ENCODE measurements at regions not wholly inside any gene's neighbourhood (a gene's known extent, or its start where the extent isn't known, plus 50 kb on each side); places are given as distances from the start of the nearest gene placed in this dataset.

DNA sequence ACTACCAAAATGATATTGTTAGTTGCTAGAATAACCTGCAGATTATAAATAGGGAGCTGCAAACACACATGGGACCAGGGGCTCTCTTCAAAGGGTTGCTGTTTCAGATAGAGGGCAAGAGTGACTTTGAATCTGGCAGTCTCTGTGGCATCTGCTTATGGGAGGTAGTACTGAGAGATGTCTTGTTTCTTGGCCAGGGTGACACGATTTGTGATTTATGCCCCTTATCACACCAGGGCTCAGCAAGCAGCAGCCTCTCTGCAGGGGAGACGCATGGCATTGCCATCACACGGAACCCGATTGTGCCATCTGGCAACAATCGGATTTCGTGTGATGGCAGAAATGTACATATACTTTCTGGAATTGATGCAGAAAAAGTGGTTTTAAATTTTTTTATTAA, 615.6 kb downstream of the ZNF608 start:
- Histone ChIP-seq H3K27ac (no peak overlapping the region), H3K27me3 (ENCODE audit: insufficient read depth, low read depth) (no peaks in the 10 kb centered on the region), H3K4me1 (ENCODE audit: low read depth, poor library complexity, severe bottlenecking) (no peaks in the 10 kb centered on the region), H3K9ac (no peak overlapping the region), H3K4me3 (IDR thresholded peaks at IDR 0.05; ENCODE audit: insufficient read depth, low read depth, low read length) (no peak overlapping the region), H2AFZ (ENCODE audit: low read depth) (no peak overlapping the region), H4K20me1 (ENCODE audit: insufficient read depth) (no peaks in the 10 kb centered on the region), H3K4me2 (no peak overlapping the region), H3K36me3 (ENCODE audit: insufficient read depth) (no peaks in the 10 kb centered on the region), H3K79me2 (ENCODE audit: insufficient read depth, low read depth) (no peaks in the 10 kb centered on the region)
- TF ChIP-seq, protein P1, sequence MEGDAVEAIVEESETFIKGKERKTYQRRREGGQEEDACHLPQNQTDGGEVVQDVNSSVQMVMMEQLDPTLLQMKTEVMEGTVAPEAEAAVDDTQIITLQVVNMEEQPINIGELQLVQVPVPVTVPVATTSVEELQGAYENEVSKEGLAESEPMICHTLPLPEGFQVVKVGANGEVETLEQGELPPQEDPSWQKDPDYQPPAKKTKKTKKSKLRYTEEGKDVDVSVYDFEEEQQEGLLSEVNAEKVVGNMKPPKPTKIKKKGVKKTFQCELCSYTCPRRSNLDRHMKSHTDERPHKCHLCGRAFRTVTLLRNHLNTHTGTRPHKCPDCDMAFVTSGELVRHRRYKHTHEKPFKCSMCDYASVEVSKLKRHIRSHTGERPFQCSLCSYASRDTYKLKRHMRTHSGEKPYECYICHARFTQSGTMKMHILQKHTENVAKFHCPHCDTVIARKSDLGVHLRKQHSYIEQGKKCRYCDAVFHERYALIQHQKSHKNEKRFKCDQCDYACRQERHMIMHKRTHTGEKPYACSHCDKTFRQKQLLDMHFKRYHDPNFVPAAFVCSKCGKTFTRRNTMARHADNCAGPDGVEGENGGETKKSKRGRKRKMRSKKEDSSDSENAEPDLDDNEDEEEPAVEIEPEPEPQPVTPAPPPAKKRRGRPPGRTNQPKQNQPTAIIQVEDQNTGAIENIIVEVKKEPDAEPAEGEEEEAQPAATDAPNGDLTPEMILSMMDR (conservative IDR thresholded peaks at IDR 0.05; ENCODE audit: low read depth, low read length): no peak

DNA sequence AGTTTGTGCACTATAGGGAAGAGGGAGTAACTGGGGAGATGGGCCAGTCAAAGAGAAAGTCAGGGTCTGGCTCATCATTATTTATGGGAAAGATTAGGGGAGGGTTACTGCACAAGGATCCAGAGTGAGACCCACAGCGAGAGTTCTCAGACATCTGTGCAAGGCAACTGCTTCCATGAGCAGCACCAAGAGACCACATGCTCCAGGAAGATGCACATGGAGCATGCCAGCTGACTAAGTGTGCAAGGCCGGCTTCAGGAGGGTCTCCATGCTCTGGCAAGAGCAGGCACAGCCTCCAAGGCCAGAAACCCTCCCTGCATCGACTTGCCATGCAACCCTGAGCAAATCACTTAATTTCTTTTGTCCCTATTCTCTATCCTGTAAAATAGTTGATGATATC, 616.9 kb downstream of the CSNK1G3 start:
- Histone ChIP-seq H2AFZ (ENCODE audit: low read depth) (no peak overlapping the region), H3K27ac (no peak overlapping the region), H3K36me3 (ENCODE audit: insufficient read depth) (no peaks in the 10 kb centered on the region), H3K4me1 (ENCODE audit: low read depth, poor library complexity, severe bottlenecking) (no peaks in the 10 kb centered on the region), H3K9ac (no peak overlapping the region), H4K20me1 (ENCODE audit: insufficient read depth) (no peaks in the 10 kb centered on the region), H3K4me2 (no peak overlapping the region), H3K79me2 (ENCODE audit: insufficient read depth, low read depth) (no peaks in the 10 kb centered on the region), H3K4me3 (IDR thresholded peaks at IDR 0.05; ENCODE audit: insufficient read depth, low read depth, low read length) (no peak overlapping the region), H3K27me3 (ENCODE audit: insufficient read depth, low read depth) (no peaks in the 10 kb centered on the region)
- TF ChIP-seq, protein P1 (conservative IDR thresholded peaks at IDR 0.05; ENCODE audit: low read depth, low read length): no peak

DNA sequence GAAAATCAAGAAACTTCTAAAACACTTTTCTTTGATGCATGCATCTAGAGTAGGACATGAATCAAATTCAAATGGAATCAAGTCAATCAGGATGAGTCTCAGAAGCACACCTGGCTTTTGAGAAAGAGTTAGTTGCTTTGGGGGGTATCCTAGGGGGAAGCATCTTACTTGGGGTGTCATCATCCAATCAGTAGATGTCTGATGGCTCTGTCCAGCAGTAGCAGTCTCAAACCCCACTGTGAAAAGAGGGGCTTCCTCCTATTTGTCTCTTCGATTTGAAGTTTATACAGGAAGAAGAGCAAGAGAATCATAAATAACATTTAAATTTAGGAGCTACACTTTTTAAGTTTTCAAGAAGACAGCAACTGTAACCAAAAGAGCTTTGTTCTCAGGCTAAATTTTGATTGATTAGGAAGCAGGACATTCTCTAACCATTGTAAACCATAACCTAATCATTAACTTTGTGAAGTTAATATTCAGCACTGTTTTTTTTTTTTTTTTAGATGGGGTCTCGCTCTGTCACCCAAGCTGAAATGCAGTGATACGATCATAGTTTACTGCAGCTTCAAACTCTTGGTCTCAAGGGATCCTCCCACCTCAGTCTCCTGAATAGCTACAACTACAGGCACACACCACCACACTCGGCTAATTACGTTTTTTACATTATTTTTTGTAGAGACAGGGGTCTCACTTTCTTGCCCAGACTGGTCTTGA, 614.7 kb downstream of the CSNK1G3 start:
- H3K27ac ChIP-seq: no peak overlapping the region
- H2AFZ ChIP-seq (ENCODE audit: low read depth): no peak overlapping the region
- H4K20me1 ChIP-seq (ENCODE audit: insufficient read depth): no peaks in the 10 kb centered on the region
- no peaks in the 10 kb centered on the region for H3K4me1 ChIP-seq (ENCODE audit: low read depth, poor library complexity, severe bottlenecking)
- H3K79me2 ChIP-seq (ENCODE audit: insufficient read depth, low read depth): no peaks in the 10 kb centered on the region
- no peak overlapping the region for H3K4me3 ChIP-seq (IDR thresholded peaks at IDR 0.05; ENCODE audit: insufficient read depth, low read depth, low read length)
- no peak overlapping the region for H3K9ac ChIP-seq
- TF ChIP-seq, protein P1 (conservative IDR thresholded peaks at IDR 0.05; ENCODE audit: low read depth, low read length): no peak
- no peaks in the 10 kb centered on the region for H3K27me3 ChIP-seq (ENCODE audit: insufficient read depth, low read depth)
- no peaks in the 10 kb centered on the region for H3K36me3 ChIP-seq (ENCODE audit: insufficient read depth)
- no peak overlapping the region for H3K4me2 ChIP-seq

DNA sequence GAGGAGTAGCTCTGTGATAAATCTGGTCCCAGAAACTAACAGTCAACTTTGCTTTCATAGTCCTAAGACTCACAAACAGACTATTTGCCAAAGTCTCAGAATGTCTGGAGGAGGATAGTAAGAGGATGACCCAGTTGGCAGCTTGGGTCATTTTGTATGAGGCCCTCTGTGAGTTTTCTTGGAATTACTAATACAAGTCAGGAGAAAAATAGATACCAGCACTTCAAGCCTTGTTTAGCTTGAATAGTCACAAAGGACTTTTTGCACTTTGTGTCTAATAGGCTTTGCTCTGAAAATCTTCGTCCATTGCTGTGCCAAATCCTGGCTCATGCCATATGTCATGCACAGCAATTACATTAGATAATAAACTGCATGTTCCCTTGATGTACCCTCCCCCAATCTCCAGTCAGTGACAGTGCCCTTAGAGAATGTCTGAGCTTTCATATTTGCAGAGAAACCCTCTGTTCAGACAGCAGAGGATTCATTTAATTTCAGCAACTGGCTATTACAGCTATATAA, 612.8 kb downstream of the CSNK1G3 start:
- Histone ChIP-seq H3K79me2 (ENCODE audit: insufficient read depth, low read depth) (no peaks in the 10 kb centered on the region), H3K4me1 (ENCODE audit: low read depth, poor library complexity, severe bottlenecking) (no peaks in the 10 kb centered on the region), H4K20me1 (ENCODE audit: insufficient read depth) (no peaks in the 10 kb centered on the region), H3K36me3 (ENCODE audit: insufficient read depth) (no peaks in the 10 kb centered on the region), H2AFZ (ENCODE audit: low read depth) (no peak overlapping the region), H3K27me3 (ENCODE audit: insufficient read depth, low read depth) (no peaks in the 10 kb centered on the region), H3K9ac (no peak overlapping the region), H3K4me2 (no peak overlapping the region), H3K4me3 (IDR thresholded peaks at IDR 0.05; ENCODE audit: insufficient read depth, low read depth, low read length) (no peak overlapping the region), H3K27ac (no peak overlapping the region)
- TF ChIP-seq, protein P1 (conservative IDR thresholded peaks at IDR 0.05; ENCODE audit: low read depth, low read length): no peak
